GM18870 (cell line): ENCODE measurements at regions not wholly inside any gene's neighbourhood (a gene's known extent, or its start where the extent isn't known, plus 50 kb on each side); places are given as distances from the start of the nearest gene placed in this dataset.
"Not testable (repeated sequence)": the region's sequence is repeated elsewhere in the genome, so short reads cannot be mapped to it uniquely, and the experiment has no call there.

Source experiments
- ATAC-seq: cut with Tn5 transposase; IDR thresholded peaks from one replicate; pipeline ENCODE4 v1.9.1; 2021; ENCODE audit warnings: moderate library complexity; ENCODE audit not compliant: unreplicated experiment

GRCh38 chr4:116551806-116552205, 533.6 kb downstream of the TRAM1L1 start:
- no peak for ATAC-seq

- ATAC-seq = no peak
Measured at GRCh38 chr4:116547632-116548031, 537.7 kb downstream of the TRAM1L1 start.

- no peak for ATAC-seq
Measured at GRCh38 chr4:116546759-116547158, 538.6 kb downstream of the TRAM1L1 start.

GRCh38 chr4:116544946-116545345, 540.4 kb downstream of the TRAM1L1 start:
- no peak for ATAC-seq

GRCh38 chr4:116539744-116540143, 545.6 kb downstream of the TRAM1L1 start:
- ATAC-seq = no peak

GRCh38 chr4:116537828-116538227, 547.5 kb downstream of the TRAM1L1 start:
- ATAC-seq = no peak

GRCh38 chr4:116536024-116536423, 549.4 kb downstream of the TRAM1L1 start:
- not testable (repeated sequence) for ATAC-seq

GRCh38 chr4:116531870-116532269, 553.5 kb downstream of the TRAM1L1 start:
- ATAC-seq = peak; percentile 75

- no peak for ATAC-seq
Measured at GRCh38 chr4:116531026-116531425, 554.4 kb downstream of the TRAM1L1 start.

GRCh38 chr4:116530048-116530447, 555.3 kb downstream of the TRAM1L1 start:
- no peak for ATAC-seq

GRCh38 chr4:116529129-116529528, 556.2 kb downstream of the TRAM1L1 start:
- ATAC-seq = no peak

- ATAC-seq = no peak
Measured at GRCh38 chr4:116522922-116523321, 562.5 kb downstream of the TRAM1L1 start.

- no peak for ATAC-seq
Measured at GRCh38 chr4:116520886-116521285, 564.5 kb downstream of the TRAM1L1 start.

GRCh38 chr4:116516711-116517110, 568.7 kb downstream of the TRAM1L1 start:
- no peak for ATAC-seq

- ATAC-seq = no peak
Measured at GRCh38 chr4:116515959-116516358, 569.4 kb downstream of the TRAM1L1 start.

GRCh38 chr4:116512552-116512951, 572.8 kb downstream of the TRAM1L1 start:
- ATAC-seq = no peak

GRCh38 chr4:116501954-116502353, 583.4 kb downstream of the TRAM1L1 start:
- no peak for ATAC-seq

- ATAC-seq = no peak
Measured at GRCh38 chr4:116500225-116500624, 585.2 kb downstream of the TRAM1L1 start.

- ATAC-seq = no peak
Measured at GRCh38 chr4:116489739-116490138, 595.6 kb downstream of the TRAM1L1 start.

- no peak for ATAC-seq
Measured at GRCh38 chr4:116486401-116486800, 599.0 kb downstream of the TRAM1L1 start.

GRCh38 chr4:116480546-116480945, 604.8 kb downstream of the TRAM1L1 start:
- ATAC-seq = no peak

GRCh38 chr4:116478343-116478742, 607.0 kb downstream of the TRAM1L1 start:
- ATAC-seq = no peak

- ATAC-seq = peak; percentile 60
Measured at GRCh38 chr4:116469582-116469981, 615.8 kb downstream of the TRAM1L1 start.

- no peak for ATAC-seq
Measured at GRCh38 chr4:116453127-116453526, 632.2 kb downstream of the TRAM1L1 start.
